ENCODE measurements at regions not wholly inside any gene's neighbourhood (a gene's known extent, or its start where the extent isn't known, plus 50 kb on each side); places are given as distances from the start of the nearest gene placed in this dataset.

DNA sequence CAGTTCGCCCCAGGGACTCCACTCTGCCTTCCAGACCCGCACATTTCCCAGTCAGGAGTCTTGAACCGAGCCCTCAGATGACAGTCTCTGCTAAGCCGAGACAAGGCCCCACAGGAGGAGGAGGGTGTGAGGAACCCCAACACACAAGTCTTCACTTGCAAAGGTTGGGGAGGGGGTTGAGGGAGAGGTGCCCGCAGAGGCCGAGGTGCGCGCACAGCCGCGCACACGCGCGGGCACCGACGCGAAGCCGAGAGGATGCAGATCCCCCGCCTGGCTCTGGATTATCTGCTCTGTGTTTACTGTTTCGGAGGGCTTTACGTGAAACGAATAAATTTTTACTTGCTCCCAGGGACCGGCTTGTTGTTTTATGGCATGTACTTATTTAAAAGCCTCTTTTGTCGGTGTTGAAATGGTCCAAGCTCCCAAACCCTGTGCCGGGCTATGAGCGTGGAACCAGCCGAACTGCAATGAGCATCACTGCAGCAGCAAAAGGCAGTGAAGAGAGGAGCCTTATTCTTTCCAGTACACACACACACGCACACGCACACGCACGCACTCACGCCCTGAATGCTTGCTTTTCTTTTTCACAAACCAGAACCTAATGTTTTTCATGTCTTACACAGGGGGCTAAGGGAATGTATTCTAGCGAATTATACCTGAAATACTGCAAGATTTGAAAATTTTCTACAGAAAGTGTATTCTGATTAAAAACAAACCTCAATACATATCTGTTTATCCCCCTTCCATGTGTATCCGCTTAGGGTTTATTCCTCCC, 297.7 kb downstream of the PARP8 start:
- intact Hi-C loops (cut with DNase I), result no loop called here
- no peak for DNase-seq (ENCODE audit: low spot score)

DNA sequence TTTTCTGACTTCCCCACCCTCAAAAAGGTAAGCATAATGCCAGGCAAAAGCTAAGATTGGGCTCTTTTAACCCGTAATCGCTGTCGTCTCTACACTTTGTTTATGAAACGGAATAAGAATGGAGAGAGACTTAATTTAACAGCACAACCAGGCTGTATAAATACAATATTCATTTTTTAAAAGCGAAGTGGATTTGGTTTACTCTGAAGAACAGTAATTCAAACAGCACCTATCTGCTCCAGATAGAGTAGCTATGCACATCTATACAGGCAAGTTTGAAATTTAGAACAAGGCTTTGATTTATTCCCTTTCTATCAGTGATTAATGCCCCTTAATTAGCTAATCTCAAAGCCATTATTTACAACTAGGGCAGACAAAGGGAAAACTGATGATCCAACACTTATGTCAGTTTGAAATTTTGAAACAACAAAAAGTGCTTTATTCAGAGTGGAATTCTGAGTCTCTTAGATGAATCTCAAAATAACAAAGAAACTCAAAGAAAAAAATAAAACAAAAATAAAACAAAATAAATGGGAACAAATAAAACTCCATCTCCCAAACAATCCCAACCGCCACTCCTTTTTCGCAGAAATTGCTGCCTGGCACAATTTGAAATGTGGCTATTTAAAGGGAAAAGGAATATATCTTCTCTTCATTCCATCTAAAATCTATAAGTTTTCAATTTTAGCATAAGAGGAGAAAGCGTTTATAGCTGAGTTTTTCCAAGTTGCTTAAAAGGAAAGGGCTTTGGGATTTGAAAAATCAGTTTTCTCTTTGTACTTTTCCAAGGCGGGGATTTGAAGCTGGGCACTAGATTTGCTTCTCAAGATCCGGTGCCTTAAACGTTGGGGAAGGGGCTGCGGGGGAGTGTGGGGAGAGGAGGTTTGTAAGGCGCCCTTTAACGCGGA, 298.6 kb downstream of the PARP8 start:
- intact Hi-C loops (cut with DNase I), result loop anchor here (5.0 kb wide), 1 partner anchor 417 kb away; the partner anchor contains the start of gene ISL1
- DNase-seq (ENCODE audit: low spot score), result no peak

DNA sequence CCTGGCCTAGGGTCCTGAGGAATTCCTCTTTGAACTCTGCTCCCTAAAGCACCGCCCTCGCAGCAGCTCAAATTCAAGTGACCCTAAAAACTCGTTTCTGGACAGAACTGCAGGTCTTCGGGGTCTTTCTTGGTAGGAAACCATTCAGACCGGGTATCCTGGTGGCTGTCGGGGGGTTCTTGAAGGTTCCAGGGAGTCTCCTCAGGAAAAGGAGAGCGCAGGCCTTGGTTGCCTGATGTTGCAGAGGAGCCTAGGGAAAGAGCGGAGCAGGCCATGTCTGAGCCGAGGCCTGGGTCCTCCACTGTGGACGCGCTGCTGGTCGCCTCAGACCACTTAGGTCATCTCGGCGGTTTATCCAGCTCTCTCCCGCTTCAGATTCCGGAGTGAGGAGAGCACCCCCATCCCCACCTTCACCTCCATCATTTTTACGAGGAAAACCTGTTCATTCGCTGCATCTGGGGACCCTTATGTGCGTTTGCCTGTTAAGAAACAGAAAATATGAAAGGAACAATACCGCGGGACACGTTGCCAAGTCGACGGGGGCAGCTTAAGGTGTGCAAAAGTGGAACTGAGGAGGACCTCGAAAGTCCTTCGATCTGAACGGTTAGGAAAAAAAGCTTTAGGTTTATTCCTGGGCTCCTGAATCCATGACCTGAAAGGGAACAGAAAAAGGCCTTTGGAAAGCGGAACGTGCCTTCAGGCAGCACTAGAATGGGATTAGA, 299.4 kb downstream of the PARP8 start:
- no peak for DNase-seq (ENCODE audit: low spot score)
- intact Hi-C loops (cut with DNase I), result loop anchor here (5.0 kb wide), 1 partner anchor 416 kb away; the partner anchor contains the start of gene ISL1

DNA sequence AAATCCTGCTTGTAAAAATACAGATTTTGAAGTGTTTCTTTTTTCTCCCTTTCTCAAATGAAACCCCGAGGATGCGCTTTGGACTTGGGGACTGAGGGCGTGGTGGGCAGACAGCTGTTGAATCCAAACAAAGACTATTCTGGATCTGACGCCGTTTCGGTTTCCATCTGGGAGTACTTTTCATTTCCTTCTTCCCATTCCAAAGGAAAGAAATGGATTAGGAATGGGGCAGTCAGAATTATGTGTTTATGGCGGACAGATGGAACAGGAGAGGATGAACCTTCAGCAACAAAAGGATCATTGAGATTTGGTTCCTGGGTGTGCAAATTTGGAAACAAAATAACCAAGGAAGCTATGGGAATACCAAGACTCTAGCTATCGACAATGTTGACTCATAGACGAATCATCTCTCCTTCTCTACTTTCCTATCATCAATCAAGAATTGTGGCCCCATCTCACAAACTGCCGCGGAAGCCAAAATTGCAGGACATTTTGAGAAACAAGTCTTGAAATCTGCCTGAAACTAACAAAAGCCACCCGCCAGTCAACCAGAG, 300.6 kb downstream of the PARP8 start:
- no peak for DNase-seq (ENCODE audit: low spot score)
- intact Hi-C loops (cut with DNase I), result loop anchor here (5.0 kb wide), 1 partner anchor 415 kb away; the partner anchor contains the start of gene ISL1

DNA sequence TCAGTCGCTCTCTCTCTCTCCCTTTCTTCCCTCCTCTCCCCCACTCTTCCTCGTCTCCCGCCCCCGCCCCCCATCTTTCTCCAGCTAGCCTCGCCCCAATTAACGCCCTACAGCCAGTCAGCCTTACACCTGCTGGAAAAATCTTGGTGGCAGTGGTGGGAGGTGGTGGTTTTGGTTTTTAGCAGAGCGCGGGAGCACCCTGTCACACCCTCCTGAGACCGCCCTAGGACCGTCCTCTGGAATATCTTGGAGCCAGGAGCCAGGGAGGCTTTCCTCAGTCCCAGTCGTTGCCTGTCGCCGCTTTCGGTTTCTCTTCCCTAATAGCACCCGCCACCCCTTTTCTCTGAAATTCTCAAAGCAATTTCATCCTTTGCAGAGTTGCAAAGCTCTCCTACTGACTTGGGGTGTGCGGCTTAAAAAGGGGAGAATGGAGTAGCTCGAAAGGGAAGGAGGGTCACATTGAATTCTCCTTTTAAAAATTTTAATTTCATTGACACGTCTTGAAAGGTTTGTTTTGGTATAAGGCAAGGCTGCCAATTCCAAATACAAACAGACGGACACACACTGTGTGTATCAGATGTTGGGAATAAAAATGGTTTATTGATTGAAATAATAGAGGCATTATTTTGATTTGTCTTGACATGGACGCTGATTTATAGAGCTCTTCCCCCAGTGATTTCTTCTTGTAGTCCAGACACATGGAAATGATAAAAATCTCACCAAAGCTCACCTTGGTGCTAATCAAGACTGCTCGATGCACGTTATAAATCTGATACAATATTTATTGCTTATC, 301.3 kb downstream of the PARP8 start:
- intact Hi-C loops (cut with DNase I), result loop anchor here (5.0 kb wide), 1 partner anchor 415 kb away; the partner anchor contains the start of gene ISL1
- no peak for DNase-seq (ENCODE audit: low spot score)

DNA sequence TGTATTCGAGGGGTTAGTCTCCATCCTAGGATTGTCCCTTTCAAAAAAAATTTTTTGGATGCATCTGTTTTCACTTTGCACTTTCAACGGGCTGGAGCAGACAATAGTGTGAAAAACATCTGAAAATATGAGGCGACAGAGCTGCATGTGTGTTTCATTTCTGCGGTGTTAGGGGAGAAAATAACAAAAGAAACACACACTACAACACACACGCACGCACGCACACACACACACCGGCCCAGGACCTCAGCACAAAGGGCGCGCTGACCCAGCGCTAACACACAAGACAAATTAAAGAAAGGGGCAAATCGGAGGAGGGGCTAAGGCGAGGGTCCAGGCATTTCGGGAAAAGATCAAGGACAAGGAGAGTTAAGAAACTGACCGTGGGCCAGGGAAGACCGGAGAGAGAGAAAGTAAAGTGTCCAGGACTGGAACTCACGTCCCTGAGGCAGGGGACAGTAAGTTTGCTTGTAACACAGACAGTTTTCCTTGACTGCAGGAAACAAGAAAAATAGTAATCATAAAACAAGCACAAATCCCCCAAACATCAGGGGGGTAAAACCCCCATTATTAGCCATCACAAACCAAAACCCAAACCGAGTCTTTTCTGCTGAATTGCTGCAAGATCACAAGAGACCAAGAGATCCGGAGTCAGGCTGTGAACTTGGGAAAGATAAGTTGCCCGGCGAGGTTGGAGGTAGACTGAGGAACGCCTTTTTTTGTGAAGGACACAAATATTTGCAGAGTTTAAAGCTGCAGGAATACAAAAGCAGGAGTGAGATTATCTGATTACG, 302.1 kb downstream of the PARP8 start:
- DNase-seq (ENCODE audit: low spot score), result no peak
- intact Hi-C loops (cut with DNase I), result loop anchor here (5.0 kb wide), 1 partner anchor 414 kb away; the partner anchor contains the start of gene ISL1

DNA sequence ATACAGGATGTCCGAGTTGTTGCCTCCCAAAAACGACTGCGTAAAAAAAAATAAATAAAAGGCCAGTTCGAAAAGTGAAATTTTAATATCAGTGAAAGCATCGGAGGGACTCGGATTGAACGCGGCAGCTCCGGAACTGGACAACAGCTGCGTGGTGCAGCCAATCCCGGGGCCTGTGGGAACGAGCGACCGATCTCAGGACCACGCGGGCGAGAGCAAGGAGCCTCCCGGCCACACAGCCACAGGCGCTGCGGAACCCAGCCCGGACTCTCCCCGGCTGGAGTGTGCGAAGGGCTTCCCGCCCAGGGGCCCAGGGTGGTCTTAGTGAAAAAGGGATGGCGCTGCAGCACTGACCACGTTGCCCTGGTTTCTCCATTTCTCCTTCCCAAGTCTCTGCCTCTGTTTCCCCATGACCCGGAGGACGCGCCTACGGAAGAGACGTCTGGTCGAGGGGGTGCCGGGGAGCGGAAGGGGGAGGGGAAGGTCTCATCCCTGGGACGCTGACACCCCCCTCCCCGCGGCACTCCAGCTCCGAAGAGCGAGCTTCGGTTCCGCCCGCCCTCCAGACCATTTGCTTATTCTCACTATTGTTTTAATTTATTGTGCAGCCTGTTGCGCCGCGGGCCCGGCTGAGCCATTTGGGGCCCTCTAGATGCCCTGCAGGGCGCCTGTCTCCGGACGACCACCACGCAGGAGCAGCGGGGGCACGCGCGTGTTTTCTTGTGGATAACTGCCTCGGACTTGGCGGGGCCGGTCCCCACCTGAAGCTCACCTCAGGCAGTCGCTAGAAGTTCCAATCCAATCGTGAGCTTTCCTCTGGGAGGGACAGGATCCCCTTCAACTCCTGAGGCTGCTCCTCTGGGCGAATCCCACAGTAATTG, 303.0 kb downstream of the PARP8 start:
- intact Hi-C loops (cut with DNase I), result loop anchor here (5.0 kb wide), 1 partner anchor 413 kb away; the partner anchor contains the start of gene ISL1
- DNase-seq (ENCODE audit: low spot score), result no peak

DNA sequence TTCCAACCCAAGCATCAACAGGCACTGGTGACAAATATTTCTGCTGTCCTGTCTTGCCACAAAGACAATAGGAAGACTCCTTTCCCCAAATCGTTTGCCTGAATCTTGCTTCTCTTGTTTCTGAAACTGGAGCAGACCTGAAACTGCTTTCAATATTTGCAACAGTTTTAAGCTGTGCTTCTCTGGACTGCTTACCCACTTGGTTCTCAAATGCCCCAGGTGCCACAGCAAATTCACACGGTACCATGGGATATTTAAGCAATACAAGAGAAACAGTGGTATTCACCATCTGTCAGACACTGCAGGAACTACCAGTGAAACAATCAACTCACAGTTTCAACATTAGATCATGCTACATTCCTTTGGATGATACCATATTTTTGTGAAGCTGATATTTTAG, 309.4 kb downstream of the PARP8 start:
- no peak for DNase-seq (ENCODE audit: low spot score)
- intact Hi-C loops (cut with DNase I), result no loop called here

DNA sequence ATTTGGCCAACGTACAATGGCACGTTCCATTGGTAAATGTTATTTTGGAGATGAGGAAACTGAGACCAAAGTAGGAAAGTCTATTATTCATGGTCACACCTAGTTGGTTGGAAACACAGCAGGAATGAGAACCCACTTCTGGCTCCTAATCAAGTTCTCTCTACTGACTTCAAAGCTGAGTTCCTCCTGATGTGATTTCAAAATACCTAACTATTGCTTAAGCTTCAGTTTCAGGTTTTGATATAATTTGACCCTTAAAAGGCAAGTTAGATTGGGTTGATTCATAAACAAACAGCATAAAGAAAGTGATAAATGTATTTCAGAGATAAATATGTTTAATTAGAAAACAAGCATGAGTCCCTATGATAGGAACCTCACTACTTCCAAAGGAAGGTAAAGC, 312.5 kb downstream of the PARP8 start:
- DNase-seq (ENCODE audit: low spot score), result no peak
- intact Hi-C loops (cut with DNase I), result no loop called here

DNA sequence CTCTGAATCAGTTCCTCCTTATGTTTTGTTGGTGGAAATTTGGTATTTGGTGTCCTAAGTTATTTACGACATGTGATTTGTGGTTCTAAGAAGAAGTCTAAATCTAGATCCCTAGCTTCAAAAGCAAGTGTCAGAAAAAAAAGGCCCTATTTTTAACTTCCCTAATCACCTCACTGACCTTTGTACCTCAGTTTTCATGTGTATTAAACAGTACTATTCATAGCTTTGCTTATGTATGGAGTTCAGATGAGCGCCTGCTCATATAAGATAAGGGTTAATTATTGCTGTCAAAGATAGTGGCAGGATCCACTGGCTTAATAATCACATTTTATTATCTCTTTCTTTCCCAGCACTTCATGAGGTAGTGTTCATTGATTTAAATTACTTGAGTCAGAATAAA, 318.2 kb downstream of the PARP8 start:
- no peak for DNase-seq (ENCODE audit: low spot score)
- intact Hi-C loops (cut with DNase I), result no loop called here

DNA sequence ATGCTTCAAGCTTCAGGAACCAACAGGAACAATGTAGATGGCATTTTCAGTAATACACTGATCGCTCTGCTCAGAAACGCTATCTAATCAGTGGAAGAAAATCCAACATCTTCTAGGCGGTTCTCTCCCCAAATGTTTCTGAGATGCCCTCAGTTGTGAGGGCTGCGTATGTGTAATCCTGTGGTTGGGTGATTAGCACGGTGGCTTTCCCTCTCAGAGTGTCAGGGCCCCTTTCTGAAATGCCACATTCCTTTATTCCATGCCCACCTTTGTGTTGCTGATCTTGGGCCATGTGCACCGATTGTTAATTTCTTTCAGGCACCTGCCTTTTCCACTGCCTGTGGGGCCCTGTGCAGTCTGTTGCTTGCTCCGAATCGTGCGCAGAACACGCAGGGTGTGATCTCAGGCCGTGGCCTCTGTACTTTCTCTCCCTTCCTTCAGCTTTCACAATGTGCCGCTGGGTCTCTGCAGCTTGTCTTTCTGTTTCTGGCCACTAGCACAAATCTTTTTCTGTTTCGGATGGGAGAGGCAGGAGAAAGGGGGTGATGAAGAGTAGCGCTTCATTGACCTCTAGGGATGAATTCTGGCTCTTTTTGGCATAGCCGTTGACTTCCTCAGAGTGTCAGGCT, 324.0 kb downstream of the PARP8 start:
- intact Hi-C loops (cut with DNase I), result no loop called here

DNA sequence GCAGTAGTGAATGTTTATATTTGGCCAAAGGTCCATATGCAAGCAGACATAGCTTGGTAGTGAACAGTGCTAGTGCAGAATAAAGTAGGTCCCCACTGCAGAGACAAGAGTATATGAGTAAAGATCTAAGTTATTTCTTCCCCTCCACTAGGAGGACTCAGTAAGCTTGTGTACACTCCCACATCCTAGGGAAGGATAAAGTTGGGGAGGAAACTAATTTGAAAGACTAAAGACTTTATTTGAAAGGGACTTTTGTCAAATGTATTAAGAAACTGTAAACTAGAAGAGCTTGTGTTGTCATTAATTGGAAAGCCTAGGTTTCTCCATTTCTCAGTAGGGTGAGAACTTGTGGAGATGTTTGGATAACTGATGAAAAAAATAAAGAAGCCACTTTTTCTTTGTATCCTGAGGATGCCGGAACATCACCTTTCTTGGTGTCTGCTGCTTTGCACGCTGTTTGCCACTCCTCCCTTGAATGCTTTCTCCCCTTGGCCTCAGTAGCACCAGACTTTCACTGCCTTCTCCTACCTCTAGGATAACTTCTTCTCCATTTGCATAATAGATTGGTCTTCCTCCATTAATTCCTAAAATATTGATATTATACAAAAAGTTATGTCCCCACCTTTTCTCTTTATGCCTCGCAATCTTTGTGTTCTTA, 329.0 kb downstream of the PARP8 start:
- DNase-seq (ENCODE audit: low spot score), result no peak

More for the DNA sequence above, 324.0 kb downstream of the PARP8 start:
- no peak for DNase-seq (ENCODE audit: low spot score)

DNA sequence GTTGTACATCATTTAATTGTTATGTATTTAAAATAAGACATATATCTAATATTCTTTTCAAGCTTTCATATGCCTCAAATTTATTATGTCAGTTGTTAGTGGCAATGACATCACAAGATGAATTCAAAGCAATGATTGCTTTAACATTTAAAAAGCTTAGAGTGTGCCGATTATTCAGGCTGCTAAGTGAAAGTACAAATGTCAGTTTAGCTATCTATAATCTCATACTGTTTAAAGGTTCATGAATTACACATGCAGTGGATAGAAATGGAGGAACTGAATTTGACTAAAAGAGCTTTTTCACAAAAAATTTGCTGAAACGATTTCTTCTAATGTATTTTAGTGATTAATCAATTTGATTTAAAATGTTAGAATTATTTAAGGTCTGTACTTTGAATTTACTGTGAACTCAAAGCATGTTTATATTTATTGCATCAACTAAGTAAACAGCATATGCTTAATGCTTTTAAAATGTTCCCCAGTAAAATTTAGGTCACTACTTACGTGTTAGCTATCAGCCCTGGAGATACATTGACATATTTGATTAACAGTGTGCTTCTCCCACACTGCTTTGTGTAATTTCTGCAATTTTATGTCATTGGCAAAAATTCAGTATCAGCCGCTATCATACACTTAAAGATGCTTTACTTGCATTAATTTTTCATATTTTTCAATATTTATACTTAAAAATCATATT, 334.9 kb downstream of the PARP8 start:
- DNase-seq (ENCODE audit: low spot score), result no peak
- intact Hi-C loops (cut with DNase I), result no loop called here

More for the DNA sequence above, 329.0 kb downstream of the PARP8 start:
- intact Hi-C loops (cut with DNase I), result no loop called here

DNA sequence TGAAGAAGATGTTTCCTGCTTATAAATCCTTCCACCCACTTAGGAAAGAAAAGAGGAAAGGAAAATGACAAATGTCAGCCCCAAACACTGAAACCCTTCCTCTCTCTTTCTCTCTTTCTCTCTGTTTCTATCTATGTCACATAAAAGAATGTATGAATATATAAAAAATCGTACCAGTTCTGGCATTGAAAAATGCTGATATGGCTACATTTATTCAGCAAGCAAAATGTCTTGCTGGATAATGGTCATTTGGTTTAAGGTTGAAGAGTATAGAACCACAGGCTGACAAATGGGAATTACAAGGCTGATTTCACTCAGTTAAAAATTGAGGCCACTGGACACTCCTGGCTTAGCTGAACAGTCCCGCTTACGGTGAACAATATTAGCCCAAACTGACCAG, 335.9 kb downstream of the PARP8 start:
- intact Hi-C loops (cut with DNase I), result no loop called here

DNA sequence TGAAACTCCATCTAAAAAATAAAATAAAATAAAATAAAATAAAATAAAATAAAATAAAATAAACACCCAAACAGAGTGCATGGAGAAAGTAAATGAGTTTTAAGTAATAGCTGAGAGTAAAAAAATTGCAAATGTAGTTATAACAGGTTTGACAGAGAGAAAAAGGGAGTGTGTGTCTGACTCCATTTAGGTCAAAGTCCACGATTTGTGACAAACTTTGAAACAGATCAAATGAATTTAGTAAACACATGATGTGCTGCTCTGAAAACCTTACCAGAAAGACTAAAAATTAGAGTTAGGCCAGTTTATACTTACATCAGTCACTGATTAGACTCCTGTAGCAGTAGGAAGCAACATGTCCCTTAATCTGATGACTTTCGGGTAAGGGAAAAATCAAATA, 346.6 kb downstream of the PARP8 start:
- DNase-seq (ENCODE audit: low spot score), result no peak
- intact Hi-C loops (cut with DNase I), result no loop called here

More for the DNA sequence above, 335.9 kb downstream of the PARP8 start:
- DNase-seq (ENCODE audit: low spot score), result no peak
